ENCODE measurements at regions not wholly inside any gene's neighbourhood (a gene's known extent, or its start where the extent isn't known, plus 50 kb on each side); places are given as distances from the start of the nearest gene placed in this dataset.

DNA sequence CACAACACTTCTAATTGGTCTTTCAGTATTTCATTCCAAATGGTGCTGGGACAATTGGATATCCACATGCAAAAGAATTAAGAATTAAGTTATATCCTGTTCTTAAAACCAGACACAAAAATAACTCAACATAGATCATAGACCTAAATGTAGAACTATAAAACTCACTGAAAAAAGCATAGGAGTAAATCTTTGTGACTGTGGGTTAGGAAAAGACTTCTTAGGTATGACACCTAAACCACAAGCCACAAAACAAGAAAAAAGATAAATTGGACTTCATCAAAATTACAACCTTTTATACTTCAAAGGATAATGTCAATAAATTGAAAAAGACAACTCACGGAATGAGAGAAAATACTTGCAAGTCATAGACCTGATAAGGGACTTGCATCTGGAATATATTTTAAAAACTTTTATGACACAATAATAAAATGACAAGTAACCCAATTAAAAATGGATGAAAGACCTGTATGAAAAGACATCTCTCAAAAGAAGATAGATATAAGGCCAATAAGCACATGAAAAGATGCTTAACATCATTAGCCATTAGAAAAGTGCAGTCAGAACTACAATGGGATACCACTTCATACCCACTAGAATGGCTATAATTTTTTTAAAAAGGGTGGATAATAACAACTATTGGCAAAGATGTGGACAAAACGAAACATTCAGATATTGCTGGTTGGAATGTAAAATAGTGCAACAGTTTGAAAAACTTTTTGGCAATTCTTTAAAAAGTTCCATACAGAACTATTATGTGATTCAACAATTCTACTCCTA, 72.5 kb upstream of the SLC38A4 start:
- Mint-ChIP-seq H3K27ac (ENCODE audit: unreplicated experiment) (no peak overlapping the region), H3K4me3 (ENCODE audit: unreplicated experiment) (no peak overlapping the region), H3K9me3 (ENCODE audit: unreplicated experiment) (no peaks in the 10 kb centered on the region), H3K36me3 (ENCODE audit: unreplicated experiment) (no peaks in the 10 kb centered on the region), H3K27me3 (ENCODE audit: unreplicated experiment) (no peaks in the 10 kb centered on the region), H3K4me1 (ENCODE audit: low read depth, unreplicated experiment) (no peaks in the 10 kb centered on the region)
- TF ChIP-seq, protein P1, sequence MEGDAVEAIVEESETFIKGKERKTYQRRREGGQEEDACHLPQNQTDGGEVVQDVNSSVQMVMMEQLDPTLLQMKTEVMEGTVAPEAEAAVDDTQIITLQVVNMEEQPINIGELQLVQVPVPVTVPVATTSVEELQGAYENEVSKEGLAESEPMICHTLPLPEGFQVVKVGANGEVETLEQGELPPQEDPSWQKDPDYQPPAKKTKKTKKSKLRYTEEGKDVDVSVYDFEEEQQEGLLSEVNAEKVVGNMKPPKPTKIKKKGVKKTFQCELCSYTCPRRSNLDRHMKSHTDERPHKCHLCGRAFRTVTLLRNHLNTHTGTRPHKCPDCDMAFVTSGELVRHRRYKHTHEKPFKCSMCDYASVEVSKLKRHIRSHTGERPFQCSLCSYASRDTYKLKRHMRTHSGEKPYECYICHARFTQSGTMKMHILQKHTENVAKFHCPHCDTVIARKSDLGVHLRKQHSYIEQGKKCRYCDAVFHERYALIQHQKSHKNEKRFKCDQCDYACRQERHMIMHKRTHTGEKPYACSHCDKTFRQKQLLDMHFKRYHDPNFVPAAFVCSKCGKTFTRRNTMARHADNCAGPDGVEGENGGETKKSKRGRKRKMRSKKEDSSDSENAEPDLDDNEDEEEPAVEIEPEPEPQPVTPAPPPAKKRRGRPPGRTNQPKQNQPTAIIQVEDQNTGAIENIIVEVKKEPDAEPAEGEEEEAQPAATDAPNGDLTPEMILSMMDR (IDR thresholded peaks at IDR 0.05; ENCODE audit: partially characterized antibody, unreplicated experiment) = no peak
- DNase-seq = no peak

DNA sequence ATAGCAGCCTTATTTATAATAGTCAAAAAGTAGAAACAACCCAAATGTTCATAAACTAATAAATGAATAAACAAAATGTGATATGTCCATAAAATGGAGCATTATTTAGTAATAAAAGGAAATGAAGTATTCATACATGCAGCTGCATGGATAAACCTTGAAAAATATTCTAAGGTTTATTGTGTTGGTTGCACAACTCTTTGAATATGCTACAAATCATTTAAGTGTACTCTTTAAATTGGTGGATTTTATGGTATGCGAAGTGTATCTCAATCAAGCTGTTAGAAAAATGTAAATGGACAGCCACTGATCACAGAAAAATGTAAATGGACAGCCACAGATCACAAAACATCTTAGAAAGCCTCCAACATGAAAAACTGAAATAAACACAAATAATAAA, 73.2 kb upstream of the SLC38A4 start:
- no peaks in the 10 kb centered on the region for H3K4me1 Mint-ChIP-seq (ENCODE audit: low read depth, unreplicated experiment)
- H3K27ac Mint-ChIP-seq (ENCODE audit: unreplicated experiment) = no peak overlapping the region
- no peak overlapping the region for H3K4me3 Mint-ChIP-seq (ENCODE audit: unreplicated experiment)
- no peaks in the 10 kb centered on the region for H3K9me3 Mint-ChIP-seq (ENCODE audit: unreplicated experiment)
- no peaks in the 10 kb centered on the region for H3K27me3 Mint-ChIP-seq (ENCODE audit: unreplicated experiment)
- no peaks in the 10 kb centered on the region for H3K36me3 Mint-ChIP-seq (ENCODE audit: unreplicated experiment)
- TF ChIP-seq, protein P1 (IDR thresholded peaks at IDR 0.05; ENCODE audit: partially characterized antibody, unreplicated experiment) = no peak
- DNase-seq = no peak

DNA sequence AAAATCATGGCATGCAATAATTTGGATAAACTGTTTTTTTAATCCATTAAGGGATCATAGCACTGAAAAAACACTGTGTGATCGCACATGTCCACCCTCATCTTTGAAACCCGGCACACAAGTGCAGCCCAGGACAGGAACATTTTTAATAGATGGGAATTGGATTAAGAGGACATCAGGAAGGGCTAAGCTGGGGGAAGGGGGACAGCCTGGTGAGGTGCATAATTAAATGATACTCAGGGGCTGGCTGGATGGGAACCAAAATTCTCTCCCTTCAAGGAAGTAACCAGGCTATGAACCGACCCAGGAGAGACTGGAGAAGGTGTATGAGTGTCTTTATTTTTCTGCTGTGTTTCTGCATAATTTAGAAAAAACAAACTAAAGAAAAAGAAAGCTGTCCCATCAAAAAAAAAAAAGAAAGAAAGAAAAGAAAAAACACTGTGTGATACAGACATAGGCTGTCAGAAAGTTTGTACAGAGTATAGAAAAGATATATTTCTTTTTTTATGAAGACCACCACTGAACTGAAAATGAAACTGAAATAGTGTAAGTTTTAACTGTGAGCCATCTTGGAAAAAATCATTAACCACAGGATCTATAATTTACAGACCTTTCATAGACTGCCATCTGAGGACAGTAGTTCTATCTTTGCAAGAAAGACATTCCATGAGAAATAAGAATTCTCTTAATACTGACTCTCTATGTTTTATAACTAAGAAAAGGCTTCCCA, 75.1 kb upstream of the SLC38A4 start:
- Mint-ChIP-seq H3K4me1 (ENCODE audit: low read depth, unreplicated experiment) (no peaks in the 10 kb centered on the region), H3K27ac (ENCODE audit: unreplicated experiment) (no peak overlapping the region), H3K9me3 (ENCODE audit: unreplicated experiment) (no peaks in the 10 kb centered on the region), H3K36me3 (ENCODE audit: unreplicated experiment) (no peaks in the 10 kb centered on the region), H3K4me3 (ENCODE audit: unreplicated experiment) (no peak overlapping the region), H3K27me3 (ENCODE audit: unreplicated experiment) (no peaks in the 10 kb centered on the region)
- no peak for DNase-seq
- TF ChIP-seq, protein P1 (IDR thresholded peaks at IDR 0.05; ENCODE audit: partially characterized antibody, unreplicated experiment) = no peak

DNA sequence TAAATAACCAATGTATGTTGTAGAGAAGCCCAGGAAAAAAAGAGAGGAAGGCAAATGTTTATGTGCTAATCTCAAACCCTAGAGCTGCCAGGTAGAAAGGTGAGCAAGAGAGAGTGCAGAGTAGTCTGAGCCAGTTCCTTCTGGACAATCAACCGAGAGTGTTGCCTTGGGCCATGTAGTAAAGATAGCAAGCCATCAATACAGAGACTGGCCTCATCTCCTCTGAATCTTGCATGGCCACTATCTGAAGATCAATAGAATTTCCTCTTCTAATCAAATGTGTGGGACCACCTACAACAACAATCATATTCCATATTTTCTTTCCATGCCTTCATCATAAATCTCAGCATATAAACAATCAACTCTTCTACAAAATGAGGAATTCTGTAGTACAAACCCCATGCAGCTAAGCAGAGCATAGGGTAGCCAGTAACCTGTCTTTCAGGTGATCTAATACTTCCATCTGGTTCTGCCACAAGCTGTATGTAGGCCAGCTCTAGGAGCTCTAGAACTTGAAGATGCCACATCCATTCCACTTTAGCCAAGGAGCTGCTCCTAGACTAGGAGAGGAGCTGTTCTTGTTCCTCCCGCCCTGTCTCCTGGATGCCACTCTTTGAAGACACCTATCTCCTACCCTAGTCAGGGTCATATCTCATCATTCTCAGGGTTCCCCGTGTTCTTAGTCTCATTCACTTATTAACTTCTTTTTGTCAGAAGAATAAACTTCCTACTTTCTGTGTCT, 75.8 kb upstream of the SLC38A4 start:
- Mint-ChIP-seq H3K4me1 (ENCODE audit: low read depth, unreplicated experiment) (no peaks in the 10 kb centered on the region), H3K9me3 (ENCODE audit: unreplicated experiment) (no peaks in the 10 kb centered on the region), H3K36me3 (ENCODE audit: unreplicated experiment) (no peaks in the 10 kb centered on the region), H3K4me3 (ENCODE audit: unreplicated experiment) (no peak overlapping the region), H3K27me3 (ENCODE audit: unreplicated experiment) (no peaks in the 10 kb centered on the region), H3K27ac (ENCODE audit: unreplicated experiment) (no peak overlapping the region)
- DNase-seq = no peak
- TF ChIP-seq, protein P1 (IDR thresholded peaks at IDR 0.05; ENCODE audit: partially characterized antibody, unreplicated experiment) = no peak

Data from glutamatergic neuron (in vitro differentiated cells).